DND-41 (cell line): ENCODE measurements at regions not wholly inside any gene's neighbourhood (a gene's known extent, or its start where the extent isn't known, plus 50 kb on each side); places are given as distances from the start of the nearest gene placed in this dataset.

Experiments used
- ATAC-seq: fragments of 200-7000 bp; cut with Tn5 transposase; 3 replicates; pipeline ENCODE4 v1.9.1; 2021; ENCODE audit warnings: low read depth; ENCODE audit not compliant: insufficient read depth
- DNase-seq: peaks from one replicate; pipeline ENCODE4 v3.0.0-alpha.2; 2020
- H2AFZ ChIP-seq: 2 replicates; pipeline ENCODE4 v1.6.0; 2012; ENCODE audit warnings: low read depth, low read length
- H3K27ac ChIP-seq: 2 replicates; pipeline ENCODE4 v1.5.1; 2012; ENCODE audit warnings: low read length, inconsistent platforms
- H3K27me3 ChIP-seq: fragments of 200-600 bp; sonication (generic); 2 replicates; pipeline ENCODE4 v1.6.0; 2012; ENCODE audit warnings: low read length, mild to moderate bottlenecking, inconsistent platforms; ENCODE audit not compliant: insufficient read depth, poor library complexity
- H3K36me3 ChIP-seq: 2 replicates; pipeline ENCODE4 v1.5.1; 2012; ENCODE audit warnings: low read length, inconsistent platforms; ENCODE audit not compliant: insufficient read depth
- H3K4me1 ChIP-seq: 2 replicates; pipeline ENCODE4 v1.5.1; 2012; ENCODE audit warnings: mild to moderate bottlenecking, low read length; ENCODE audit not compliant: insufficient read depth
- H3K4me2 ChIP-seq: 2 replicates; pipeline ENCODE4 v1.6.0; 2012; ENCODE audit warnings: mild to moderate bottlenecking, moderate library complexity, low read length, inconsistent platforms; ENCODE audit not compliant: insufficient read depth
- H3K4me3 ChIP-seq, 2 experiments: fragments of 200-600 bp in 1 of 2; shearing (Covaris generic) in 1 of 2; 2 replicates each; pipeline ENCODE4 v1.5.1; 2012 to 2016; ENCODE audit warnings: inconsistent platforms in 2 of 2, low read length in 2 of 2, mild to moderate bottlenecking in 2 of 2, low read depth in 1 of 2, moderate library complexity in 1 of 2
- H3K79me2 ChIP-seq: 2 replicates; pipeline ENCODE4 v1.6.0; 2012; ENCODE audit warnings: low read length, inconsistent platforms; ENCODE audit not compliant: insufficient read depth
- H3K9ac ChIP-seq: 2 replicates; pipeline ENCODE4 v1.6.0; 2012; ENCODE audit warnings: low read depth, mild to moderate bottlenecking, inconsistent platforms, low read length, moderate library complexity
- H3K9me3 ChIP-seq: 2 replicates; pipeline ENCODE4 v1.5.1; 2012; ENCODE audit warnings: low read length, moderate library complexity, mild to moderate bottlenecking, inconsistent platforms; ENCODE audit not compliant: insufficient read depth, severe bottlenecking
- H4K20me1 ChIP-seq: 2 replicates; pipeline ENCODE4 v1.6.0; 2012; ENCODE audit warnings: low read length; ENCODE audit not compliant: insufficient read depth
- EZH2 ChIP-seq: IDR thresholded peaks from 3 replicates; pipeline ENCODE4 v1.6.1; 2012; ENCODE audit warnings: borderline replicate concordance, low read depth, mild to moderate bottlenecking, moderate library complexity, low read length, inconsistent platforms; ENCODE audit not compliant: severe bottlenecking
- TF ChIP-seq, protein P1 (sequence below): IDR thresholded peaks from 2 replicates; pipeline ENCODE4 v1.5.1; 2012; ENCODE audit warnings: borderline replicate concordance, low read length, moderate library complexity, mild to moderate bottlenecking; ENCODE audit not compliant: poor library complexity, severe bottlenecking; ENCODE audit errors: extremely low read depth

DNA sequence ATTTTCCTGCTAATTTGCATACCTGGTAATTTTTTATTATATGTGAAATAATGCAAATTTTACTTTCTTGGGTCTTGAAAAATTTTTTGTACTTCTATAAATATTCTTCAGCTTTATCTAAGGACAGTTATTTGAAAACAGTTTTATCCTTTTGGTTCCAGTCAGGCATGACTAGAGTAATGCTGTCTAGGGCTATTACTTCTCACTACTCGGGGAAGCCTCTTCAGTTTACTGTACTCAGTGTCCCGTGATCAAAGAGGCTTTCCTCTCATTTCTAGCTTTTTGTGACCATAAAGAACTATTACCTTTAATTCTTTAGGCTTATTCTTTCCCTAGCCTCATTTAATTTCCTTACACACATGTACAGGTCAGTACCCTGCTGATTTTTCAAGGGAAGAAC, 153.8 kb upstream of the HDAC9 start:
- H3K9me3 ChIP-seq: peaks cover 5% of the 10 kb centered on the region
- H3K79me2 ChIP-seq: no peaks in the 10 kb centered on the region
- H3K36me3 ChIP-seq: no peaks in the 10 kb centered on the region
- H3K9ac ChIP-seq: no peak overlapping the region
- no peak overlapping the region for H2AFZ ChIP-seq
- H3K27me3 ChIP-seq: no peaks in the 10 kb centered on the region
- no peak overlapping the region for H3K4me2 ChIP-seq
- no peaks in the 10 kb centered on the region for H3K4me1 ChIP-seq
- DNase-seq (no peak), ATAC-seq (no peak)
- H3K27ac ChIP-seq: no peak overlapping the region
- no peak overlapping the region for H3K4me3 ChIP-seq
- no peaks in the 10 kb centered on the region for H4K20me1 ChIP-seq
- no peak for TF ChIP-seq EZH2
- TF ChIP-seq, protein P1, sequence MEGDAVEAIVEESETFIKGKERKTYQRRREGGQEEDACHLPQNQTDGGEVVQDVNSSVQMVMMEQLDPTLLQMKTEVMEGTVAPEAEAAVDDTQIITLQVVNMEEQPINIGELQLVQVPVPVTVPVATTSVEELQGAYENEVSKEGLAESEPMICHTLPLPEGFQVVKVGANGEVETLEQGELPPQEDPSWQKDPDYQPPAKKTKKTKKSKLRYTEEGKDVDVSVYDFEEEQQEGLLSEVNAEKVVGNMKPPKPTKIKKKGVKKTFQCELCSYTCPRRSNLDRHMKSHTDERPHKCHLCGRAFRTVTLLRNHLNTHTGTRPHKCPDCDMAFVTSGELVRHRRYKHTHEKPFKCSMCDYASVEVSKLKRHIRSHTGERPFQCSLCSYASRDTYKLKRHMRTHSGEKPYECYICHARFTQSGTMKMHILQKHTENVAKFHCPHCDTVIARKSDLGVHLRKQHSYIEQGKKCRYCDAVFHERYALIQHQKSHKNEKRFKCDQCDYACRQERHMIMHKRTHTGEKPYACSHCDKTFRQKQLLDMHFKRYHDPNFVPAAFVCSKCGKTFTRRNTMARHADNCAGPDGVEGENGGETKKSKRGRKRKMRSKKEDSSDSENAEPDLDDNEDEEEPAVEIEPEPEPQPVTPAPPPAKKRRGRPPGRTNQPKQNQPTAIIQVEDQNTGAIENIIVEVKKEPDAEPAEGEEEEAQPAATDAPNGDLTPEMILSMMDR: no peak

DNA sequence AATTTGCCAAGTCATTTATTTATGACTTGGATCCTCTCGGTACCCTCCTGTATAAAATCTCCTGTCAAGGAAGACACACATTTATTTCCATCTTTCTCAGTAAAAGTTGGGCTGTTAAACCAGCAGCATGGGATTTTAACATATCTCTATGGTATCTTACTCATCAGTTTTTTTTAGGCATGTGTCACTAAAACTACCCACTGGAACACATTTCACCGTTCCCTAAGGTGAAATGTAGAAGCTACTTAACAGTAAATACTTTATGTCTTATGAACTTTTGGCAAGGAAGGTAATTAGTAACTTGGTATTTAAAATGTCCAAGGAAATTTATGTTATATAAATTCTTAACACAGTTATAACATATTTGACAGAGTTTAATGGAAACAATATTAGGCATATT, 152.5 kb upstream of the HDAC9 start:
- Histone ChIP-seq H3K9me3 (peaks cover 5% of the 10 kb centered on the region), H4K20me1 (no peaks in the 10 kb centered on the region), H2AFZ (no peak overlapping the region), H3K4me2 (no peak overlapping the region), H3K9ac (no peak overlapping the region), H3K27ac (no peak overlapping the region), H3K27me3 (no peaks in the 10 kb centered on the region), H3K4me3 (no peak overlapping the region), H3K36me3 (no peaks in the 10 kb centered on the region), H3K79me2 (no peaks in the 10 kb centered on the region), H3K4me1 (no peaks in the 10 kb centered on the region)
- DNase-seq (no peak), ATAC-seq (no peak)
- TF ChIP-seq, protein P1: no peak
- no peak for TF ChIP-seq EZH2

DNA sequence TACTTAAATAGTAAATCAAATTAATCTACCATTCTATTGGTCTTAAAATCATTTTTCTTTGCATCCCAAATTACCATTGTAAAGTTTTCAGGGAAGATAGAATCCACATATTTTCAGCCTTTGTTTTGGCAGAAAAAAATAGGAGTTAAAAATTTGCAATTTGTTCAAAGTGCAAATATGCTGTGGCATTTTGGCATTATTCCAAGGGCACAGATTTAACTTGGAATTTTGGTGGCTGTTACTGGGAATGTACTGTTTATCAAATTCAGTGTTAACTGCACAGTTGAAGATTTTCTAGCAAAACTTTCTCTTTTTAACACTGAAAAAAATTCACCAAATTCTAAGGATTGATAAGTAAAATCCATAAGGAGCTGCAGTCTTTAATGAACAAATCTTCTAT, 151.0 kb upstream of the HDAC9 start:
- Histone ChIP-seq H3K9ac (no peak overlapping the region), H3K4me2 (no peak overlapping the region), H3K27me3 (no peaks in the 10 kb centered on the region), H3K79me2 (no peaks in the 10 kb centered on the region), H2AFZ (no peak overlapping the region), H3K4me3 (no peak overlapping the region), H3K4me1 (no peaks in the 10 kb centered on the region), H3K9me3 (peaks cover 5% of the 10 kb centered on the region), H3K27ac (no peak overlapping the region), H3K36me3 (no peaks in the 10 kb centered on the region), H4K20me1 (no peaks in the 10 kb centered on the region)
- no peak for ATAC-seq
- no peak for DNase-seq
- TF ChIP-seq, protein P1: no peak
- no peak for TF ChIP-seq EZH2

DNA sequence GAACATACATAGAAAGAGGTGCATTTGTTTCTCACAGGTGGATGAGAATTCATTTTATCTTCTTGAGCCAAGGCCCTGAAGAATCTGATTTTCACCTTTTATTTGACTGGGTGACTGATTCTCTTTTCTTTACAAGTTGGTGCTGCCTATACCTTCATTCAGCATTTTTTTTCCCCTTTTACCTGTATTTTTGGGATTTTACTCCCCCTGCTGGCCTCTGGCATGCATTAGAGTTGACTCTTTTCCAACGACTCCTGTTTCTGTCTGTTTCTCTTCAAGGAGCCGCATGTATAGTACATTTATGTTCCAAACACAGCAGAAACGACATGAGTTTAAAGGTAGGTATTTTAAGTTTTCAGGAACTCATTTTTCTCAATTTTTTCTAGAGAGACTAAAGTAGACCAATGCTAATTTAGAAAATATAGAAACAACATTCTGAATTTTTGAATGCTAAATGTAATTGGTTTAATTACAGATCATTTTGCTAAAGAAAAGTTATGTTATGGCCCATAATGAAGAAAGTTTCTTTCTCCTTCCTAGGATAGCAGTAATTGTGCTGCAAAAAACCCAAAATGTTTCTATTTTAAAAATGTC, 149.8 kb upstream of the HDAC9 start:
- H3K9ac ChIP-seq: no peak overlapping the region
- H3K4me3 ChIP-seq: no peak overlapping the region
- peaks cover 3% of the 10 kb centered on the region for H3K9me3 ChIP-seq
- no peaks in the 10 kb centered on the region for H3K27me3 ChIP-seq
- no peak overlapping the region for H3K4me2 ChIP-seq
- H4K20me1 ChIP-seq: no peaks in the 10 kb centered on the region
- H3K36me3 ChIP-seq: no peaks in the 10 kb centered on the region
- DNase-seq (peak; percentile 37), ATAC-seq (peak; percentile 62; the same call in 2 of the 3 replicates)
- no peak overlapping the region for H3K27ac ChIP-seq
- H2AFZ ChIP-seq: no peak overlapping the region
- H3K79me2 ChIP-seq: no peaks in the 10 kb centered on the region
- no peaks in the 10 kb centered on the region for H3K4me1 ChIP-seq
- TF ChIP-seq, protein P1: peak; percentile 73
- TF ChIP-seq EZH2: no peak
